ENCODE measurements at regions not wholly inside any gene's neighbourhood (a gene's known extent, or its start where the extent isn't known, plus 50 kb on each side); places are given as distances from the start of the nearest gene placed in this dataset.

GRCh38 chr6:120211955-120212792 is 862.6 kb upstream of the MAN1A1 start:
- no peaks in the 10 kb centered on the region for H3K36me3 Mint-ChIP-seq (ENCODE audit: low read depth)
- Histone ChIP-seq H3K36me3 (ENCODE audit: control insufficient read depth, insufficient read depth, low read length) (no peaks in the 10 kb centered on the region), H3K27ac (ENCODE audit: low read depth, low read length) (no peak overlapping the region), H3K4me3 (ENCODE audit: low read length) (no peak overlapping the region), H3K4me1 (ENCODE audit: control insufficient read depth, insufficient read depth, low read length) (peaks cover 6% of the 10 kb centered on the region), H3K9me3 (ENCODE audit: control insufficient read depth, low read length) (no peaks in the 10 kb centered on the region), H3K27me3 (ENCODE audit: control insufficient read depth, insufficient read depth, low read length, poor library complexity, severe bottlenecking) (no peaks in the 10 kb centered on the region), H3K9ac (ENCODE audit: extremely low read depth, low read length, poor library complexity, severe bottlenecking) (no peak overlapping the region)
- no peak for DNase-seq
- H3K4me1 Mint-ChIP-seq, result peaks cover 6% of the 10 kb centered on the region
- H3K27ac Mint-ChIP-seq, result peak overlapping the region; percentile 60
- TF ChIP-seq CTCF (conservative IDR thresholded peaks at IDR 0.05), result no peak
- 85 to 100% methylated on average over 2 to 4 of the region's 4 CpGs for WGBS, 2 experiments (ENCODE audit: insufficient coverage in 1 of 2, insufficient read length in 1 of 2)
- no peaks in the 10 kb centered on the region for H3K9me3 Mint-ChIP-seq
- no peaks in the 10 kb centered on the region for H3K27me3 Mint-ChIP-seq (ENCODE audit: insufficient read depth)
- no peak overlapping the region for H3K4me3 Mint-ChIP-seq

- Mint-ChIP-seq H3K27me3 (ENCODE audit: insufficient read depth) (no peaks in the 10 kb centered on the region), H3K36me3 (ENCODE audit: low read depth) (no peaks in the 10 kb centered on the region), H3K4me3 (no peak overlapping the region), H3K27ac (no peak overlapping the region), H3K4me1 (peaks cover 28% of the 10 kb centered on the region), H3K9me3 (no peaks in the 10 kb centered on the region)
- Histone ChIP-seq H3K4me1 (ENCODE audit: control insufficient read depth, insufficient read depth, low read length) (no peaks in the 10 kb centered on the region), H3K4me3 (ENCODE audit: low read length) (no peak overlapping the region), H3K27me3 (ENCODE audit: control insufficient read depth, insufficient read depth, low read length, poor library complexity, severe bottlenecking) (no peaks in the 10 kb centered on the region), H3K36me3 (ENCODE audit: control insufficient read depth, insufficient read depth, low read length) (no peaks in the 10 kb centered on the region), H3K27ac (ENCODE audit: low read depth, low read length) (no peak overlapping the region), H3K9me3 (ENCODE audit: control insufficient read depth, low read length) (no peaks in the 10 kb centered on the region), H3K9ac (ENCODE audit: extremely low read depth, low read length, poor library complexity, severe bottlenecking) (no peak overlapping the region)
- TF ChIP-seq CTCF (conservative IDR thresholded peaks at IDR 0.05), result no peak
- 95 to 100% methylated on average over 1 of the region's 1 CpG for WGBS, 2 experiments (ENCODE audit: insufficient coverage in 1 of 2, insufficient read length in 1 of 2)
- no peak for DNase-seq
Measured at GRCh38 chr6:120202878-120203277, 853.3 kb upstream of the MAN1A1 start.

GRCh38 chr6:120200853-120201252 is 851.3 kb upstream of the MAN1A1 start:
- no peaks in the 10 kb centered on the region for H3K36me3 Mint-ChIP-seq (ENCODE audit: low read depth)
- peaks cover 27% of the 10 kb centered on the region for H3K4me1 Mint-ChIP-seq
- H3K9me3 Mint-ChIP-seq, result no peaks in the 10 kb centered on the region

More at GRCh38 chr6:120200853-120201252, 851.3 kb upstream of the MAN1A1 start:
- no peaks in the 10 kb centered on the region for H3K9me3 ChIP-seq (ENCODE audit: control insufficient read depth, low read length)
- H3K4me3 ChIP-seq (ENCODE audit: low read length), result no peak overlapping the region
- H3K27ac ChIP-seq (ENCODE audit: low read depth, low read length), result no peak overlapping the region
- no peaks in the 10 kb centered on the region for H3K36me3 ChIP-seq (ENCODE audit: control insufficient read depth, insufficient read depth, low read length)
- Mint-ChIP-seq H3K27me3 (ENCODE audit: insufficient read depth) (no peaks in the 10 kb centered on the region), H3K4me3 (no peak overlapping the region), H3K27ac (no peak overlapping the region)
- no peak overlapping the region for H3K9ac ChIP-seq (ENCODE audit: extremely low read depth, low read length, poor library complexity, severe bottlenecking)
- TF ChIP-seq CTCF (conservative IDR thresholded peaks at IDR 0.05), result no peak
- no peaks in the 10 kb centered on the region for H3K4me1 ChIP-seq (ENCODE audit: control insufficient read depth, insufficient read depth, low read length)
- WGBS, 2 experiments (ENCODE audit: insufficient coverage in 1 of 2, insufficient read length in 1 of 2), result 98% methylated on average over 2 of the region's 2 CpGs; no CpG with 5 or more reads in 1 of the 2 experiments
- DNase-seq, result no peak
- H3K27me3 ChIP-seq (ENCODE audit: control insufficient read depth, insufficient read depth, low read length, poor library complexity, severe bottlenecking), result no peaks in the 10 kb centered on the region
